Activated CD4-positive, alpha-beta T cell treated with anti-CD3 and anti-CD28 coated beads for 24 hours (primary cell): ENCODE measurements at regions not wholly inside any gene's neighbourhood (a gene's known extent, or its start where the extent isn't known, plus 50 kb on each side); places are given as distances from the start of the nearest gene placed in this dataset.

ENCODE experiments used
- DNase-seq, 2 donors: peaks; one replicate each; pipeline ENCODE4 v3.0.0-alpha.2; 2020; ENCODE audit warnings: low read depth in 2 of 2

DNA sequence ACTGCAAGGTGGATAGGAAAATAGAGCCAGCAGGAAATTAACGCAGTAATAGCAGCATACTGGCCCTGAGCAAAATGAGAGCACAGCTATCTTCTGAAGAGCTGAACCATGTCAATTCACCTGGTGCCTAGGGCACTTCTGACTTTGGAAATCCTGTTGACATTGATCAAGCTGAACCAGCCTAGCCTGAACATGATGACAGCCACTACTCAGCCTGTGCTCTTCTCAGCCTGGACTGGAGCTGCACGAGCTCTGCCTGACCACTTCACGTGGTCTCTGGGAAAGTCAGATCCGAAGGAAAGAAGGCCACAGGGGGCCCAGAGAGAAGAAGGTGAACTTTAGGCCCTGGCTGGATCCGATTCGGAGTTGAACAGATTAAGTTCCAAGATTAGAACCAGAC lies 421.9 kb downstream of the LPIN1 start:
- DNase-seq, result no peak

DNA sequence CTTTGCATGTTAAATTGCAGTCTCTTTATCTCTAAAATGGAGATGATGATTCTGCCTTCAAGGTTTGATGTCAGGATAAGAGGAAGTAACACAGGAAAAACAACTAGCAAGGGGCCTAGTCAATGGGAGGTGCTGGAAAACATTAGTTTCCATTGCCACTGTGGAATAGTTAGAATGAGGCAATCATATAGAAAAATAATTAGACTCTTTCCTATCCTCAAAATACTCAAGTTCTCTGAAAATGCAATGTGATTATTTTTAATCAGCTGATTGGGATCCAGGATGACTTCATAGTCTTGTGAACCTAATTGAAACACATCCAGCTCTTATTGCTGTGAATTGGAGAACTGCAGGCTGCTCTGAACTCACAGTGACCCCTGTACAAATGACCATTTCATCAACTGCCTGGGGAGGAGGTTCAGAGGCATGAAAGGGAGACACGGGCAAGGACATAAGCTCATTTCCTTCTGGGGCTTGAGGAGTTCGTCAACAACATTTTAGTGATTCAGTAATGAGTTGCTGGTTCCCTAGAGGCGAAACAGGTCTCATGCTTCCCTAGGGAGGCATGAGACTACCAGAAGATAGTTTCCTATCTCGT lies 422.5 kb downstream of the LPIN1 start:
- no peak for DNase-seq

DNA sequence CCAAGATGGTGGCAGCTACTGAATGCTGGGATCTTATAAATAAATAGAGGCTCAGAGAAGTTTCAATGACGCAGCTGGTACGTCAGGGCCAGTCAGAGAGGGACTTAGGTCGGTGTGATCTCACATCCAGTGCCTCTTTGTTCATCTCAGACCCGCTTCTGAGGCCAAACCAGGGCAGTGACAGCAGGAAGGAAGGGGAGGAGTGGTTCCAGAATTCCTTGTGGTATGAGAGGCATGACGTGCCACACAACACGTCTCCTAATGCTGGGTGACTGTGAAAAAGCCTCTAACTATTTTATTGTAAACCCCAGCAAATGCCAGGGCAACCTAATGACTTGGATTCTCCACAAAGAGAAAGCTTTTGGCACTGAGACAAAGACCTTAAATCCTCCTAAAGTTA lies 423.3 kb downstream of the LPIN1 start:
- peak in 1 of 2 donors; percentile 18 for DNase-seq

DNA sequence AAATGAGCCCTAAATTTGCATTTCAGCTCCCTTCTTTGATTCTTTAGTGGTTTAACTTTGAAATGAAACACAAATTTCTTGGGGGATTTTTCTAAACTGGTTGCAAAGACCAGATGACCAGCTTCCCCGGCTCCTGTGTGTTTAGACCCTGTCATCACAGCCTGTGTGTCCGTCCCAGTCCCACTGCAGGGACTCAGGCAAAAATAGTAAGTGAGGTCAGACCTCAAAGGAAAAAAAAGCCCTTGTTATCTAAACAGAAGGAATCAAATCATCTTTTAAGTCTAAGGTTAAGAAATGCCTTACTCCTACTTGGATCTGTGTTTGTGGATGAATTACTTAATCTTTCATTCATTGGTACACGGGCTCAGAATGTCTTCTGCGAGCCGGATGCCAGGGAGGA lies 423.7 kb downstream of the LPIN1 start:
- no peak for DNase-seq

DNA sequence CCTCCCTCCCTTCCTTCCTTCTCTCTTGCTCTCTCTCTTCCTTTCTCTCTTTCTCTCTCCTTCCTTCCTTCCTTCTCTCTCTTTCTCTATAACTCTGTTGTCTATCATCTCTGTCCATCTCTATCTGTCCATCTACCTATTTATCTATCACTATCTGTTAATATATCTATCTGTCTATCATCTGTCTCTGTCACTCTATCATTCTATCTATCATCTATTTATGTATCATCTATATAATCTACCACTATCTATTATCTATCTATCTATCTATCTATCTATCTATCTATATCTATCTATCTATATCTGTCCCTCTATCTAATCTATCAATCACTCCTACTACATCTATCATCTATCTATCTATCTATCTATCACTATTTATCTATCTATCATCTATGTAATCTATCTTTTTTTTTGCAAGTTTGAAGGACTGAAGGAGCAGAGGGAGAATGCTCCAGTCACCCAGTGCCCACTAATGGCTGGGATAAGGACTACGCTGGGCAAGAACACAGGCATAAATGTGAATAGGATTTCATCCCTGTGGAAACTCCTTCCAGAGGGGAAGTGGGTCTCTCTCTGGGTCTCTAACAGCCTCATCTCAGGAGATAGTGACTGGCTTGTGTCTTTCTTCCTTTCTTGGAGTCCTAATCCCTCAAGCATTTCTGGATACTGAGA lies 427.0 kb downstream of the LPIN1 start:
- no peak for DNase-seq

DNA sequence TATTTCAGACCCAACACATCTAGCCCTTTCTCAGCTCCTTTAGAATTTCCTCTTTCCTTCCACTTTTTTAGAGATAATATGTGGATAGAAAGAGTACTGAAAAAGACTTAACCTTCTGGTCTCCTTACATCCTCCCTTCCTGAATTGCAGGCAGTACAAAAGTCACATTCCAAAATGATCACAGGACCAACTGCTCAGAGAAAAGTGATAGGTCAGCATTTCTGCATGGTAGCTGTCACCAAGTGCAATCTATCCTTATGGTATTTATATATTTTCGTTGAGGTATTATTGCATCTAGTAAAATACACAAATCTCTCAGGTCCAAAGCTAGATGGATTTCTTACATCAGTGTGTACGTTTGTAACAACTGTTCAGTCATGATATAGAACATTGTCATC lies 427.5 kb downstream of the LPIN1 start:
- DNase-seq, result no peak

DNA sequence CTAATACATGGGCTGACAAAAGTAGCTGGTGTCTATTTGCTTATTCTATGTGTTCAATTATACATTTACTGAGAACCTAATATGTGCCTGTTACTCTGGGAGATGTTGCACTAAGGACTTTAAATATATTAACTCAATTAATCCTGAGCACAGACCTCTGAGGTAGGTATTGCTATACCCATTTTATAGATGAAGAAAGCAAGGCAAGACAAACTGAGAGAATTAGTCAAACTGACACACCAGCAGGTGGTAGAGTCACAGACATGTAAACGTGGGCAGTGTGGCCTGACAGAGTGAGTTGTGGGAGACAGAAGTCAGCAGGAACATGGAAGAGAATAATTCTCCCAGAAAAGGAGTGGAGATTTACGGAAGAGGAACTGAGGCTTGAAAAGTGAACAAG lies 428.9 kb downstream of the LPIN1 start:
- no peak for DNase-seq

DNA sequence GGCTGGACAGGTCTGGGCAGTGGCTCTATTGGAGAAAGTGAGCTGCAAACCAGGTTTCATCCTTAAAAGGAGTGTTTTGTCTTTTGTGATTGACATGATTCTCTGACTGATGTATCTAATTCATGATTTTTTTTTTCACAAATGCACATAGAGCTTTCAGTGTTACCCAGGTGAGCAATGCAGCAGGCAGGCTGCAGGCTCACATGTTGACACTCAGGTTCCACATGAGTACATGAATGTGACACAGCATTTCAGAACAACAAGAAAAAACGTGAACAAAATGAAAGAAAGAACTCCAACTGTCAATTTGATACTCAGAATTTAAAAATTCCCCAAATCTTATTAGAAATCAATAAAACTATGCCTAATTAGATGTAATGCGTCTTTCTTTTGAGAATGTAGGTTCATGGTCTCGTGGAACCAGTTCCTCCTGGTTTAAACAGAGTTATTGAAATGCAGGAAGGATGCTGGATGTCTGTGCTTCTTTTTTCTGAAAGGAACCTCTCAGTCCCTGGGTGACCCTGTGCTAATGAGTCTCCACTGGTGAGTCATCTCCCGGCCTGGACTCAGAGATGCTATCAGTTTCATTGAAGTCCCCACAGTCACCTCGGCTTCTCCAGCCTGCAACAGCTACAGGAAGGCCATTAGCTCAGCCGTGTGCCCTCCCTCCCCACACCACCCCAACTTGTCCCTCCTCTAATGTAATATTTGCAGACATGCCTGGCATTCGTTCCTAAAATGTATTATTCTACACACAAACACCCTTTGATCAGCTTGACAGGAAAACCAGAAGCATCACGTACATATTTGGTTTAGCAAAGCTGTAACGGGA lies 430.4 kb downstream of the LPIN1 start:
- DNase-seq, result no peak

DNA sequence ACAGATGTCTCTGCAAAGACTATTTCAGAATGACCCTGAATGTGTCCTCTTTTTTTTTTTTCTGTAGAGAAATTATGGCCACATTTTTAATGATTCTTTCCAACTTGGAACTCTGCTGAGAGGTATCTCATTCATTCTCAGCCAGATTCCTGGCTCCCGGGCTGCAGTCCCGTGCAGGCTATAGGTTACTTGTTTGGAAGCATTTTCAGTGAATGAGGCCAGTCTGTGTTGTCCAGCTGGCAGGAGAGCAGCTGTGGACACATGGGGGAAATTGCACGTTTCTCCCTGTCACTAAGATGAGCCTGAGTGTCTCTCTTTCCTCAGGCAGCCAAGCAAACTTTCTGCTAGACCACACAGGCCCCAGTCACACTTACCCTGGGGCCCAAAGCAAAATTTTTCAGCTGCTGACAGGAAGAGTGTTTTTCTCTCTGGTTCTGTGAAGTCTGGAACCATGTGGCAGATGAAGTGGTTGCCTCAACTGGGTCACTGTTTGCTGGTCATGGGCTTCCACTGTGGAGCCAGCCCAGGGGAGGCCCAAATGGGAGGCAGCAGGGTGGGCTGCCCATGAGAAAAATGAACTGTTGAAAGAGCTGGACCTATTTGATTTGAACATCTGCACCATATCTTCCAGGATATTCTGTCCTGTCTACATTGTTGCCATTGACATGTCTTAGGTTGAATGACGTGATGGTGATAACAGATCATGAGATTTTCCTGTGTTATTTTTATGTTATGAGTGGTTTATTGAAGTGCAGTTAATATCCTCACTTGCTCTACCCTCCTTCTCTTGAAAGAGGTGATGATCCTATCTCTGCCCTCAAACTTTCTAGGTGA lies 431.2 kb downstream of the LPIN1 start:
- no peak for DNase-seq

DNA sequence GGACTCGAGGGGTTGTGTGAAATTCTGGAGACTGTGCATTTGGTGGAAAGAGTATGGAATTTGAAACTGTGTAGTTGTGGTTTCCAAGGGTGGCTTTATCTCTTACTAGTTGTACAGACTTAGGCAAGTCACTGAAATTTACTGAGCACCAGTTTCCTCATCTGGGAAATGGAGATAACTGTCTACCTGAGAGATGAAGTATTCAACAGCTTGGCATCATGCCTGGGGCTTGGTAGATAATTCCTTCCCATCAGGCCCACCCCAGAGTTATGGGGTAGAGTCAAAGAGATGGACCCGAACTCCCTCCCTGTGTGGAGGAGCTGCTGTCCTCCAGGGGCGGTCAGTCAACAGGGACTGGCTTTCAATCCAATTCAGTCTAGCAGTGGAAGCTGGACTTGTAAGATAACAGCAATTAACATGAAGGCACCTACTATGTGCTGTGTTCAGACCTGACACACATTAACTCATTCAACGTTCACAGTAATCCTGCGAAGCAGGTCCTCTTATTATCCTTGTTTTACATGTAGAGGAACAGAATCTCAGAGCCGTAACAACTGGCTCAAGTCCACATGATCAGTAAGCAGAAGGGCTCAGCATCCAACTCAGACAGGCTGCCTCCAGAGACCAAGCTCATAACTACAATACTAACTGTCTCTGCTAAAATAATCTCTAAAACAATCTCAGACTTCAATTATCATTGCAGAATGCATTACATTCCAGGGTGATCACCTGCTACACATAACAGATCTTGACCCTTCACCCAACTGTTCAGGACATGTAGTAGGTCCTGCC lies 432.1 kb downstream of the LPIN1 start:
- DNase-seq, result no peak

DNA sequence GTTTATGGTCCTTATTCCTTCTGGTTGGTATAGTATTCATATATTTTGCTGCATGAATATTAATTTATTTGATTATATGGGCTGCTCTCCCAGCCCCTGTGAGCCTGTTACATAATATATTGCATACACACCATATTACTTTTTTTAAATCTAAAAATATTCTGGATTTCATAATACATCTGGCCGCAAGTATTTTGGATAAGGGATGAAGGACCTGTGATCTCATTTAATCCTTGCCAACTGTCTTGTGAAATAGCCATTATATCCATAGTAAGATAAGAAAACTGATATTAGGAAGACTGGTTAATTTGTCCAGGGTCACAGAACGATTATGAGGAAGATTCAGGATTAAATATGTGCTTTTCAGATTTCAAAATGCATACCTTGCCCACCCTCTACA lies 433.6 kb downstream of the LPIN1 start:
- no peak for DNase-seq

DNA sequence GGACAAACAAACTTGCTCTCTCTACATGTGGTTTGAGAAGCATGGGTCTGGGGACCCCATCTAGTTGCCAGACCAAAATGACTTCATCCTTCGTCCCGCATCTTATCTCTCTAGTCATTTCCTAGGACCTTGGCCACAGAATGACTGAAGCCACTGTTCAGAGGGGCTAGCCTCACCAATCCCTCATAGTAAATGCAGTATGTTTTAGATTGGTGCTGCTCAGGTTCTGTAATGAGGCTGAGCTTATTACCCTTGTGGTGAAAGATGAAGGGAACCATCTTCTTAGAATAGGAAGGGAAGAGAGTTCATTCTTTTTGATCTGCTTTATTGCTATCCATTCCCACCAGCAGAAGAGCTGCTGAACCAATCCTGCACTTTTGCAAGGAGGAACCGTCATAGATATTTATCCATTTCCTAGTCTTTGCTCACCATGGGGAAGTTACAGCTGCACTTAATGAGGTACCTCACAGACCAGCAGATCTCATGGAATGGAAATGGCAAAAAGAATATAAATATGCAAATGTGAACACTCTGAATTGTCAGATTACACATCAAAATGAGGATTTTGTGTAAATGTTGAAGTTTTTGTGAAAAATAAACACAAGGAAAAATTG lies 436.7 kb downstream of the LPIN1 start:
- no peak for DNase-seq

DNA sequence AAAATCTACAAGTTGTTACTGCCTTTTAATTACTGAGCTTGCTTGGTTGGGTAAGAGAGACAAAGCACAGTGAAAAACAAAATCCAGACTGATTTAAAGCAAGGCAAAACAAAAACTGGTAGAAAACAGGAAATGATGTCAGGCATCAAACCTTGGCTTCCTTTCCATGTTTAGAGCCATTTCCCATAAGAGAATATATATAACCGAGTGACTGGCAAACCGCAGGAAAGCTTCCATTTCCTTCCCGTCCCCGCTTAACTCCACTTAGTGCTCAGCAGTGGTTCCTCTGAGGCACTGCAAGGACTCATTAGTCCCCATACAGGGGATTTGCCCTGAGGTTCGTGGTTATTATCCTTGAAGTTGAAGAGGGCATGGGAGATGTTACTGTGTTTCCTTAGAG lies 446.3 kb downstream of the LPIN1 start:
- no peak for DNase-seq

DNA sequence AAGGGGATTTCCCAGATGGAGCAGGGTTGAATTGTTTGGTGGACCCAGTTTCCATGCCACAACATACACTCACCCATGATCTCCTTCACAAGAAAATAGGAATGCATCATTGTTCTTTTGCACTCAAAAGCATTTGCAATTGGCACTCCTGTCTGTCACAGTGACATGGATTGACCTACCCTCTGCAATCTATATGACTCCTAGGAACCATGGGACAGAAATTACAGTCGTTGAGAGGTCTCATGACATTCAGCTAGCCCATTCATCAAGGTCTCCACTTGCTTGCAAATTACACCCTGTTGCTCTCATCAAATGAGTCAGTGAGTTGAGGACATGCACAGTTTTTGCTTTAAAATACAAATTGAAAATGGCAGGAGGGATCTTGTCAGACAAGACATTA lies 448.5 kb downstream of the LPIN1 start:
- no peak for DNase-seq

DNA sequence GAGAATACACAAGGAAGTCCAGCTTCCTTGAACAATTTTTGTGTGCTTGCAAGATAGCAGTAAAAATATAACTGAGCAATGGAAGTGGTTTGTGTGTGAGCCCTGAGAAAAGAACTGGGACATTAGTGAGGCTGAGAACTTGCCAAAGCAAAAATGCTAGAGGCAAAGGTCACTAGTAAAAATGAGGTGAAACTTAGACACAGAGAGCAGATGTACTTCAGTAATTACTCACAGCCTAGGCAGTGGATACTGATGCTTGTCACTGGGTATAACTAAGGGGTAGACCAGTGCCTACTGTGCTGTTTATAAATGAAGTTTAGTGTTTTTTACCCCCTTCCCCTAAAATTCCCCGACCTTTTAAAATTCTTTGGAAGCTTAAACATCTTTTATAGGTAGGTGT lies 450.1 kb downstream of the LPIN1 start:
- no peak for DNase-seq

DNA sequence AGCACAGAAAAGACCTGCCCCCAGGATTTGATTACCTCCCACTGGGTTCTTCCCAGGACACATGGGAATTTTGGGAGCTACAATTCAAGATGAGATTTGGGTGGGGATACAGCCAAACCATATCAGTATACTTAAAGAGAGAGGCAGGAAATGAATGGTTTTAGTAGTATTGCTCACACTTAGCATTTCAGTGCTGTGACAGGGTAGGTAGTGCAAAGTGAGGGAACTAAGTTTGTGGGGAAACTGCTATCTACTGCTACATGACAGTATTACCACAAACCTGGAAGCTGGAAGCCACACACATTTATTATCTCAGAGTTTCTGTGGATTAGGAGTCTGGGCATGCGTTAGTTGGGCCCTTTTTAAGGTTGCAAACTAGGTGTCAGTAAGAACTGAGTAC lies 450.7 kb downstream of the LPIN1 start:
- DNase-seq, result no peak

DNA sequence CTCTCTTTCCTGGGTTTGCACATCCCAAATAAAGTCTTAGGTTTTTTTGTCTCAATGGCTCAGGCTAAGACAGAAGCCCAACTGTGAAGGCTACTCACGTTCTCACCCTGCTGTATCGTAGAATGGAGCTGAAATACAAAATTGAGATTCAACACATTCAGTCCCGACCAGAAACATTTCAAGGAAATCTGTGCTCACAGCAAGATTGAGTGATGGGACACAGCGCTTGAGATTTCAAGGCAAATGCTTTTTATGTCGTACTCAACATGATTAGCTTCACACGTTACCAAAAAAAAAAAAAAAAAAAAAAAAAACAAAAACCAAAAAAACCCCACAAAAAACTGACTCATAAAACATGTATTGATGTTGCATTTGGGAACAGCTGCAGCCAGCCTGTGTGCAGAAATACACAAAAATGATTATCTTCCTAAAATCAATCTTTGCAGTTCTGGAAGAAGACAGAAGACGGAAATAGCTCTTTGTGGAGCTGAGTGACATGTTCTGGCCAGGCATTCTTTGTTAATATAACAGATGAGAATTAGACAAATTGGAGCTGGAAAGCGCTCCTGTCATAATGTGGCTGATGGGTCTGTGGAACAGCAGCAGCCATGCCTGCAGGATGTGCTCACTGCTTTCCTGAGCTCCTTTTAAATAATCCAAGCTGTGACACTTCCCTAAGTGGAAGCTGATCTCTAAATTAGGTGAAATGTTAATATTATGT lies 453.2 kb downstream of the LPIN1 start:
- DNase-seq, result no peak

DNA sequence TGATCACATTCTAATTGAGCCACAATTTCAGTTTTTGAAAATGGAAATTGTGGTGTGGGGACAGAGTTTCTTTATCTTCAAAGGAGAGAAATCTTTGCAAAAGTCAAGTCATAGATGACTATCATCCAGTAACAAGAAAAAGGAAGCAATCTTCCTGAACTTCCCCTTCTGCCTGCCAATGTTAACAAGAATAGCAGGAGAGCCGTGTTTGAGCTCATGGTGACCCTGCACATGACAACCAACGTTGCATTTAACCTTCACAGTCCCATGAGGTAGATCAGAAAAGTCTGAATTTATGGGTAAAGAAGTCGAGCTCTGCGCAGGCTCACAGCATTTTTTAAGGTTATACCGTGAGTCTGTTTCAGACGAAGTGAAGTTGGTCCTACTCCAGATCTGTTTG lies 454.9 kb downstream of the LPIN1 start:
- DNase-seq, result no peak

DNA sequence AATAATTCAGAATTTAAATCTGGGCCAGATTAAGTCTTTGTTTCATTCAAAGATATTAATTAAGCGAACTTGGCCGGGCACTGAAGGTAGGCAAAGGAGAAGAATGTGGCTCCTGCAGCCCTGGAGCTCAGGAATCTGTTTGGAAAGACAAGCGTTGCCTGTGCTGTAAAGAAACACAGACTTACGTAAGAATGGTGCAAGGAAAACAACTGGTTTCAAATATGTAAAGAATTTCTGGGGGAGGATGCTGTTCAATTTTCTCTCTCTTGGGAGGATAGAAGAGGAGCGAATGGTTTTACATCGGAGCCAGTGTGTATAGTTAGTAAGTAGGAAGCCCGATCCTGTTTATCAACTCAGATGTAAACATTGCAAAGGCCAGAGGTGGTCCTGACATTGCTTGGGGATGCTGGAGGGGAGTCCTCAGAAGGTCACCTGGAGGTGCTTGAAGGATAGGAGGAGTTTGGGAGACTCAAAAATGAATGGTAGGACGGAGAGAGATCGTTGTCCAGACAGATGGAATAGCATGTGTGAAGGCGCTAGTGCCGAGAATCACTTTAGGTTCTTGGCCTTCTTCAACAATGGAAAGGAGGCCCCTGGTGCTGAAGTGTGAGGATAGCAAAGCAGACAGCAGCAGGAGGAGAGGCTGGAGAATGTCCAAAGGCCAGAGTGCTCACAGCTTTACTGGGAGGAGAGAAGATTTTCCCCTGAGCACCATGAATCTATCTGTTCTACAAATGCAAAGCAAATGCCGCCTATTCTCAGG lies 456.1 kb downstream of the LPIN1 start:
- DNase-seq, result no peak

DNA sequence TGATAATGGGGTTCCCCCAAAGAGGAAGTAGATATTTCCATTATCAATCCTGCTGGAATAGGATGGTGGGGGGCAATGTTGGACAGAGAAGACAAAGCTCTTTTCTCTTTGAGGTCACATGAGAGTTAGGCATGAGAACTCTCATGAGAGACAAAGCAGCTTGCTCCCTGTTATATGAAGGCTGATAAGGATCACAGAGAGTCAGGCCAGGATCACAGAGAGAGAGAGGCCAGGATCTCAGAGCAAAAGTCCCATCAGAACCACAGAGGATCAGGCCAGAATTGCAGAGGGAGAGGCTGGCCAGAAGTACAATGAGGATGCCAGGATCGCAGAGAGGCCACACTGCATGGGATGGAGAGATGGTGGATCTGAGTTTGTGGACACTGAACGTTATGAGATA lies 457.1 kb downstream of the LPIN1 start:
- no peak for DNase-seq
